ENCODE measurements at regions not wholly inside any gene's neighbourhood (a gene's known extent, or its start where the extent isn't known, plus 50 kb on each side); places are given as distances from the start of the nearest gene placed in this dataset.
"Not testable (repeated sequence)": the region's sequence is repeated elsewhere in the genome, so short reads cannot be mapped to it uniquely, and the experiment has no call there.

DNA sequence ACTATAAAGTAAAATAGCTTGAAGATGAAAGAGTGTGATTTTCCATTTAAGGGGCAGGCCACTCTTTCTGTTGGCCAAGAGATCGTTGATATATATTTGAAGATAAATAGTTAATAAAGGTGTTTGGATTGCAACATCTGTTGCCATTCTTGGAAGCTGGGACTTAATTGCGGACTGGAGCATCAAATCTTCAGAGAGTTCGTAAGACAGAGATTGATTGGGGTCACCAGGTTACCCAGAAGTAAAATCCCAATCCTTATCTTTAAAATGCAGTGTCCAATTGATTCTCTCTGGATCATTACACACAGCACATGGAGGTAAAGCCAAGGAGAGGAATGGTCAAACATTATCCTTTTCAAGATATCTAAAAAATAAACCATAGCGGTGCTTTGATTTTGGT is 220.8 kb upstream of the HES1 start:
- Mint-ChIP-seq H3K27me3 (ENCODE audit: unreplicated experiment) (peaks cover 1% of the 10 kb centered on the region), H3K27ac (ENCODE audit: unreplicated experiment) (no peak overlapping the region), H3K36me3 (ENCODE audit: low read depth, unreplicated experiment) (no peaks in the 10 kb centered on the region), H3K4me1 (ENCODE audit: unreplicated experiment) (peaks cover 6% of the 10 kb centered on the region), H3K4me3 (ENCODE audit: unreplicated experiment) (no peak overlapping the region), H3K9me3 (ENCODE audit: unreplicated experiment) (no peaks in the 10 kb centered on the region)
- DNase-seq (ENCODE audit: low spot score), result no peak
- TF ChIP-seq, protein P1, sequence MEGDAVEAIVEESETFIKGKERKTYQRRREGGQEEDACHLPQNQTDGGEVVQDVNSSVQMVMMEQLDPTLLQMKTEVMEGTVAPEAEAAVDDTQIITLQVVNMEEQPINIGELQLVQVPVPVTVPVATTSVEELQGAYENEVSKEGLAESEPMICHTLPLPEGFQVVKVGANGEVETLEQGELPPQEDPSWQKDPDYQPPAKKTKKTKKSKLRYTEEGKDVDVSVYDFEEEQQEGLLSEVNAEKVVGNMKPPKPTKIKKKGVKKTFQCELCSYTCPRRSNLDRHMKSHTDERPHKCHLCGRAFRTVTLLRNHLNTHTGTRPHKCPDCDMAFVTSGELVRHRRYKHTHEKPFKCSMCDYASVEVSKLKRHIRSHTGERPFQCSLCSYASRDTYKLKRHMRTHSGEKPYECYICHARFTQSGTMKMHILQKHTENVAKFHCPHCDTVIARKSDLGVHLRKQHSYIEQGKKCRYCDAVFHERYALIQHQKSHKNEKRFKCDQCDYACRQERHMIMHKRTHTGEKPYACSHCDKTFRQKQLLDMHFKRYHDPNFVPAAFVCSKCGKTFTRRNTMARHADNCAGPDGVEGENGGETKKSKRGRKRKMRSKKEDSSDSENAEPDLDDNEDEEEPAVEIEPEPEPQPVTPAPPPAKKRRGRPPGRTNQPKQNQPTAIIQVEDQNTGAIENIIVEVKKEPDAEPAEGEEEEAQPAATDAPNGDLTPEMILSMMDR (IDR thresholded peaks at IDR 0.05; ENCODE audit: unreplicated experiment), result no peak

GRCh38 chr3:193915613-193916012 is 220.3 kb upstream of the HES1 start:
- H3K4me3 Mint-ChIP-seq (ENCODE audit: unreplicated experiment), result no peak overlapping the region
- H3K36me3 Mint-ChIP-seq (ENCODE audit: low read depth, unreplicated experiment), result no peaks in the 10 kb centered on the region
- peaks cover 1% of the 10 kb centered on the region for H3K27me3 Mint-ChIP-seq (ENCODE audit: unreplicated experiment)
- DNase-seq (ENCODE audit: low spot score), result no peak
- TF ChIP-seq, protein P1 (IDR thresholded peaks at IDR 0.05; ENCODE audit: unreplicated experiment), result no peak
- H3K4me1 Mint-ChIP-seq (ENCODE audit: unreplicated experiment), result peaks cover 6% of the 10 kb centered on the region
- no peak overlapping the region for H3K27ac Mint-ChIP-seq (ENCODE audit: unreplicated experiment)
- H3K9me3 Mint-ChIP-seq (ENCODE audit: unreplicated experiment), result no peaks in the 10 kb centered on the region

DNA sequence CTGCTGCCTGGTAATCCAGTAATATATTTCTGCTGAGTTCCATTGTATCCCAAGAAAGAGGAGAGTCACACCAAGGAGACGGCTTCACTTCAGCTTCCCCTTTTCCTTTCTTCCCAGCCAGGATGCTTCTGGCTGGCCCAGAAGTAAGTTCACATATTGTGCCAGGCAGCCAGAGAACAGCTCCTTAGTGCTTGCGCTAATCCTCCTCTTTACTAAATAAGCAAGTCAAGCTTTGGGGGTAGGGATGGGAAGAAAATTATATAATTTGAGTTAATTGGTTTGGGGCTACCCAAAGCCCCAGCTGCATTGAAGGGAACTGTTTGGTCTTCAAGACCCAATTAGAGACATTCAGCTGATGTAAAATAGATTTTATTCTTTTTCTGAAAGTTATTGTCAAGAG is 218.8 kb upstream of the HES1 start:
- Mint-ChIP-seq H3K27me3 (ENCODE audit: unreplicated experiment) (peaks cover 2% of the 10 kb centered on the region), H3K4me1 (ENCODE audit: unreplicated experiment) (peaks cover 11% of the 10 kb centered on the region), H3K27ac (ENCODE audit: unreplicated experiment) (no peak overlapping the region), H3K9me3 (ENCODE audit: unreplicated experiment) (no peaks in the 10 kb centered on the region), H3K4me3 (ENCODE audit: unreplicated experiment) (no peak overlapping the region), H3K36me3 (ENCODE audit: low read depth, unreplicated experiment) (no peaks in the 10 kb centered on the region)
- TF ChIP-seq, protein P1 (IDR thresholded peaks at IDR 0.05; ENCODE audit: unreplicated experiment), result no peak
- no peak for DNase-seq (ENCODE audit: low spot score)

GRCh38 chr3:193921465-193921864 is 214.5 kb upstream of the HES1 start:
- peaks cover 12% of the 10 kb centered on the region for H3K27me3 Mint-ChIP-seq (ENCODE audit: unreplicated experiment)
- TF ChIP-seq, protein P1 (IDR thresholded peaks at IDR 0.05; ENCODE audit: unreplicated experiment), result no peak
- peaks cover 13% of the 10 kb centered on the region for H3K36me3 Mint-ChIP-seq (ENCODE audit: low read depth, unreplicated experiment)
- no peak overlapping the region for H3K4me3 Mint-ChIP-seq (ENCODE audit: unreplicated experiment)
- peaks cover 12% of the 10 kb centered on the region for H3K4me1 Mint-ChIP-seq (ENCODE audit: unreplicated experiment)
- no peak for DNase-seq (ENCODE audit: low spot score)
- H3K9me3 Mint-ChIP-seq (ENCODE audit: unreplicated experiment), result no peaks in the 10 kb centered on the region
- H3K27ac Mint-ChIP-seq (ENCODE audit: unreplicated experiment), result peak overlapping the region; percentile 18

- Mint-ChIP-seq H3K9me3 (ENCODE audit: unreplicated experiment) (no peaks in the 10 kb centered on the region), H3K4me3 (ENCODE audit: unreplicated experiment) (no peak overlapping the region), H3K36me3 (ENCODE audit: low read depth, unreplicated experiment) (peaks cover 14% of the 10 kb centered on the region), H3K27ac (ENCODE audit: unreplicated experiment) (peak overlapping the region; percentile 18), H3K27me3 (ENCODE audit: unreplicated experiment) (peaks cover 11% of the 10 kb centered on the region), H3K4me1 (ENCODE audit: unreplicated experiment) (peaks cover 12% of the 10 kb centered on the region)
- TF ChIP-seq, protein P1 (IDR thresholded peaks at IDR 0.05; ENCODE audit: unreplicated experiment), result no peak
- DNase-seq (ENCODE audit: low spot score), result no peak
Observed at GRCh38 chr3:193922034-193922774, 213.7 kb upstream of the HES1 start.

- H3K9me3 Mint-ChIP-seq (ENCODE audit: unreplicated experiment); H3K27ac Mint-ChIP-seq (ENCODE audit: unreplicated experiment); H3K4me3 Mint-ChIP-seq (ENCODE audit: unreplicated experiment); DNase-seq (ENCODE audit: low spot score): not testable (repeated sequence)
- Mint-ChIP-seq H3K27me3 (ENCODE audit: unreplicated experiment) (peaks cover 11% of the 10 kb centered on the region), H3K4me1 (ENCODE audit: unreplicated experiment) (peaks cover 12% of the 10 kb centered on the region), H3K36me3 (ENCODE audit: low read depth, unreplicated experiment) (peaks cover 14% of the 10 kb centered on the region)
Observed at GRCh38 chr3:193923958-193924357, 212.0 kb upstream of the HES1 start.

GRCh38 chr3:193926071-193926470 is 209.9 kb upstream of the HES1 start:
- not testable (repeated sequence) for H3K4me3 Mint-ChIP-seq (ENCODE audit: unreplicated experiment); H3K9me3 Mint-ChIP-seq (ENCODE audit: unreplicated experiment); H3K27ac Mint-ChIP-seq (ENCODE audit: unreplicated experiment); DNase-seq (ENCODE audit: low spot score)
- peaks cover 11% of the 10 kb centered on the region for H3K27me3 Mint-ChIP-seq (ENCODE audit: unreplicated experiment)
- H3K4me1 Mint-ChIP-seq (ENCODE audit: unreplicated experiment), result peaks cover 12% of the 10 kb centered on the region
- peaks cover 14% of the 10 kb centered on the region for H3K36me3 Mint-ChIP-seq (ENCODE audit: low read depth, unreplicated experiment)

Data from endothelial cell (in vitro differentiated cells).